HG02571 (cell line): ENCODE measurements at regions not wholly inside any gene's neighbourhood (a gene's known extent, or its start where the extent isn't known, plus 50 kb on each side); places are given as distances from the start of the nearest gene placed in this dataset.

ENCODE experiments used
- ATAC-seq: cut with Tn5 transposase; IDR thresholded peaks from one replicate; pipeline ENCODE4 v1.9.1; 2021; ENCODE audit warnings: mild to moderate bottlenecking, moderate library complexity; ENCODE audit not compliant: unreplicated experiment

DNA sequence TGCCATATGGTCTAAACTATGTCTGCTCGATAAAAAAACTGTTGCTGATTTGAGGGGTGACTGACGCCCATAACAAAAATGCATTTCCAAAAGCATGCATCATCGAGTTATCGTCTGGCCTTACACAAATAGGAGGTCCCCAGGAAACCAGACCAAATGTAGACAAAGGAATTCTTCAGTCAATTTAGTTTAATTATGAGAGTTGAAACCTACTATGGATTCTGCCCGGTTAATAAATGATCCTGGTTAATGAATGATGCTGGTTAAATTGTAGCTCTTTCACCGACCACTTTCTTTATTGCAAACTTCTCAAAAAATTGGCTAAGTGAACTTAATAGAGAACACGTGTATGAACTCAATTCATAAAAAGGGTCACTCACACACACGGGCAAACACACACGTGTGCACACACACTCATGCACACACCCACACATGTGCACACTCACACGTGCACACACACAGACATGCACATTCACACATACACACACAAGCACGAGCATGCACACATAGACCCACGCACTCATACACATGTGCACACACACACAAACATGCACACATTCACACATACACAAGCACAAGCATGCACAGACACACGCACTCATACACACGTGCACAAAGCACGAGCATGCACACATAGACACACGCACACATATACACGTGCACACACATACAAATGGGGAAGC is 59.0 kb upstream of the SALL3 start:
- no peak for ATAC-seq

DNA sequence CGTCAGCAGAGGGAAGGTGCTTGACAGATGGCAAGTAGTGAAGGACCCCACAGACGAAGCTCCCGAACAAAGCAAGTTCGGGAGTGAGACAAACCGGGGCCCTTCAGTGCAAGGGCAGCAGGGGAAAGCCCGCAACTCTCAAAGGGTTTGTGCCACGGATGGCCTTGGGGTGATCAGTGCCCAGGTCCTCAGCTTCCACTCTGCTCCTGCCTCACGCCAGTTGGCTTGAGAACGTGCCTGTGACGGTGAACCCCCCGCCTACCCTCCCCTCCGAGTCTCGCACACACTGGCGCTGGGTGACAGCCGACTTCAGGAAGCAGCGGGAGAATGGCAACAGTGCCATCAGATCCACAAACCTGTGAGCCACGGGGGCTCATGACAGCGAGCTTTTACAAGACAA is 56.8 kb upstream of the SALL3 start:
- ATAC-seq, result no peak

DNA sequence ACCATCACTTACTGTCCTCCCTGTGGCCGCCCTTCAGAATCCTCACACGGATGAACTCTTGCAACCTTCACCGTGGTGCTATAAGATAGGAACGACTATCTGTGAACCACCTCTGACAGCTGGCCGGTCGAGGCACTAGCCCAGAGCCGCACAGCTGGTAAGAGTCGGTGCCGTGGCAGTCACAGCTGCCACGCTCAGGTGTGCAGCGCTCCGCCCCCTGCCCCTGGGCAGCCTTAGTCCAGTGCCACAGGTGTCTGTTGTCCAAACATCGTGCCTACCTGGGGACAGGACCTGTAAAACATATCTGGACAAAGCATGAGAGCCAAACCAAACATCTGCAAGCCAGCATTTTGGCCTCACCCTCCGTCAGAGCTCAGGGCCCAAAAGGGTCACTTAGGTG is 55.3 kb upstream of the SALL3 start:
- no peak for ATAC-seq

DNA sequence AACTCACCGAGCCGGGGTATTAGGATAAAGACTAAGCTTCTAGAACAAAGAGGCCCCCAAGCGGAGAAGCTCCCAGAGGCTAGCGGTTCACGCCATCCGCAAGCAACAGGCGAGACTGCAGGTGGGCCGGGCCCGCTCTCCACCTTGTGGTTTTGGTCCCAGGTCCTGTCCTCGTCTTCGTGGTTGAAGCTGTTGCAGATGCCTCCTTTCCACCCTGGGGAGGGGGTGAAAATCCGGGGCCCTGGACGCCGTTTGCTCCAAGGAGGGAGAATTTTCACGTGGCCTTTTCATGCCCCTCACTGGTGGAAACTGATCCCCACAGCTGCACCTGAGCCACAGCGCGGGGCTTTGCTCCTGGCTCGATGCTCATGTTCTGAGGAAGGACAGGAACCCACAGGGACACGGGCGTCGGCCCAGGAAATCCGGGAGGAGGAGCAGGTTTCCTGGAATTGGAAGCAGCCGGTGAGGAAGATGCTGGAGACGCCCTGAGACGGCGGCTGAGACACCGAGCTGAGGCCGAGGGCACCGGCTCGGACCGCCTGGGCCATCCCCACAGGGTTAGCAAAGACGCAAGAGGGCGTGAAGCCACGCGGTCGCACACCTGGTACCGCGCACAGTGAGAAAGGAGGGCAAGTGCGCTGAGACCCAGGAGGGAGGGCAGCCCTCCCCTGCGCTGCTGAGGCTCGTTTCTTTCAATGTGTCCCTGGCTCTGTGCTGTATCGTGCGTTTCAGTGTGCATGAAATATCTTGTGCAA is 54.7 kb upstream of the SALL3 start:
- no peak for ATAC-seq

DNA sequence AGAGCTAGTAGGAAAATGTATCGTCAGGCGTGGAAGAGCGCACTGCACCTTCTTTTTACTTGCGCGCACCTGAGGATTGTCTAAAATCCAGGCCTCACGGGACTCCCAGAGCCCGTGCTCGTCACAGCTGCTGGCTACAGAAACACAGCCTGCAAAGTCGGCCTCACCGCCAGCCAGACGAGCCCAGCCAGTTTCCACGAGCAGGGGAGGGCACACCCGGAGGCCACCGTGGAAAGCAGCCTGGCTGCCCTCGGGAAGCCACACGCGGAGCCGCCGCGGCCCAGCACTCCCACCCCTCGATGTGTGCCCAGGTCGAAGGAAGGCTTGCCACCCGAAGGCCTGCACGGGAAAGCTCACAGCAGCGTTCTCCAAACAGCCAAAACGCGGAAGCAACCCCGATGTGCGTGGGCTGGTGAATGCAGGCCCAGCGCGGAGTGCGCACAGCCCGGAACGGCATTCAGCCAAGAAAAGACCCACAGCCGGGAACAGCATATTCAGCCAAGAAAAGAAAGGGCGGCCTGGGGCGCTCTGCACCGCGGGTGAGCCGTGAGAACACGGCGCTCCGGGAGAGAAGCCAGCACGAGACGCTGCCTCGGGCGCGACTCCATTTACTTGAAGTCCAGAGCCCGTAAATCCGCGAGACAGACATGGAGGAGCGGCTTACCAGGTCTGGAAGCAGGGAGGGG is 53.9 kb upstream of the SALL3 start:
- ATAC-seq, result no peak

DNA sequence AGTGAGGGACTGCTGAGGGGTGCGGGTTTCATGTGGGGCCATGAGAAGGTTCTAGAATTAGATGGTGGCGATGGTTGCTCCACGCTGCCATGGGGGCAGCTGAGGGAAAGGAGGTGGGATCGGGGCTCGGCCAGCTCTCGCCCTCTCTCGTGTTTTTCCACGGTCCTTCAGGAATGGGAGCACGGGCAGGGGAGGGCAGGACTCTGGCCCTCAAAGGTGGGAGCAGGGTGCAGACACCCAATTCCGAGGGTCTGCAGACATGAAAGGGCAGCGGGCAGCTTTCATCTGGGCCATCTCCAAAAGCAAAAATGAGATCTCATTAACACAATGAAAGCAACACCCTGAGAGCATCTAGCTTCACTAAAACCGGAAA is 53.4 kb upstream of the SALL3 start:
- ATAC-seq, result no peak

DNA sequence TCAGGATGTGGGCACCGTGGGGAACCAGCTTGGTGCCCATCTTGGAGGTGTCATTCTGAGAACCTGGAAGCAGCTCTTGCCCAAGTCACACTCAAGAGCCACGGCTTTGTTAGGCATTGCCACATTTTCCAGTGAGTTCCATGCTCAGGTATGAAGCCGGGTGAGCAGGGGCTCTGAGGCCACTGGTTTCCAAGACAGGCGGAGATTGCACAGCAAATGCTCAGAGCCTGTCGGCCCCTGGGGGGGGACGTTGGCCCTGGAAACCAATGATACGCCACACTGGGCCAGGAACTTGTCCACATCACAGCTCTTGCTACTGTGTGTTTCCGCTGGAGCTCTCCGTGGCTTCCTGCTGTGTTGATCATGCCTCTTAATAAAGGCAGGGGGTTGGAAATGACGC is 52.5 kb upstream of the SALL3 start:
- ATAC-seq, result no peak

DNA sequence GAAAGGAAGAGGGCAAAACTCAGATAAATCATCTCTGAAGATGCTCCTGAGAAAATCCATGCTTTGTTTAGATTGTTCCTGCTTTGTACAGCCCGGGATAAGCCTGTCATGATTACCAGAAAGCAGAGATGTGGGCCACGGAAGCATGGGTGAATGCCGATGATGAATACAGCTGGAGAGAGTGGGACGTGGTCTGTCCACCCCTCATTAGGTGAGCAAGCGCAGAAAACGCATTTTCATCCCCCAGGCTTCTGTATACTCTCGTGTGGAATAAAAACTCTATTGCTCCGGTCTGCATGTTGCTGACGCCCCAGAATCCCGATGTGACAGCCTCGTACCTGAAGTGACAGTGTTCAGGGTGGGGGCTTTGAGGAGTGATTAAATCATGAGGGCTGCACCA is 52.0 kb upstream of the SALL3 start:
- no peak for ATAC-seq

DNA sequence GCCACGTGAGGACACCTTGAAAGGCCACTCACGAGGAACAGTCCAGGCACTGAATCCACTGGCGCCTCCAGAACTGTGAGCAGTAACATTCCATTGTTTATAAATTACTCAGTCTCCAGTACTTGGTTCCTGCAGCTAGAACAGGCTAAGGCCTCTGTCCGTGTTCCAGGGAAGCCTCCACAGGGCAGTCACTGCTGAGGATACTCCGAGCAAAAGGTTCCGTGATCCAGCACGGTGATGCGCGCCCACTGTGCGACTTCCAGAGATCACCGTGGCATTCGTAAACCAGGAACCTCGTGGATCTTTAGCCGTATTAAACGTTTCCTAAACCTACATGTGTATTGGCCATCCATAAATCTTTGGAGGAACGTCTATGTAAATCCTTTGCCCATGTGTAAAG is 51.5 kb upstream of the SALL3 start:
- ATAC-seq, result no peak

DNA sequence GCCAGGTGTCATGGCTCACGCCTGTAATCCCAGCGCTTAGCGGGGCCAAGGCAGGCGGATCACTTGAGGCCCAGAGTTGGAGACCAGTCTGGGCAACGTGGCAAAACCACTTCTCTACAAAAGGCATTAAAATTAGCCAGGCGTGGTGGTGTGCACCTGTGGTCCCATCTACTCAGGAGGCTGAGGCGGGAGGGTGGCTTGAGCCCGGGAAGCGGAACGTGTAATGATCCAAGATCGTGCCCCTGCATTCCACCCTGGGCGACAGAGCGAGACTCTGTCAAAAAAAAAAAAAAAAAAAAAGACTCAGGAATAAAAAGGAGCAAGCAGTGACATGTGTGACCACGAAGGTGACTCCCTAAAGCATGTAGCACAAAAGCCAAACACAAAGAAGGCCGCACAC is 50.1 kb upstream of the SALL3 start:
- ATAC-seq, result no peak
